Endometrial microvascular endothelial cells (primary cell): ENCODE measurements at regions not wholly inside any gene's neighbourhood (a gene's known extent, or its start where the extent isn't known, plus 50 kb on each side); places are given as distances from the start of the nearest gene placed in this dataset.

ENCODE experiments used
- in situ Hi-C: cut with HindIII; loops from 2 replicates; pipeline ENCODE4 v1.10.0; 2017; ENCODE audit warnings: low sequenced_read_pairs, low pct_unique_long_range_greater_than_20kb; ENCODE audit errors: inconsistent ontology term

- in situ Hi-C loops: no loop called here
These were observed 810.0 kb downstream of the TBC1D22A start for GRCh38 chr22:47572443-47572842.

GRCh38 chr22:47571616-47572015 lies 809.2 kb downstream of the TBC1D22A start:
- in situ Hi-C loops: no loop called here

GRCh38 chr22:47570851-47571250 lies 808.4 kb downstream of the TBC1D22A start:
- in situ Hi-C loops: no loop called here

GRCh38 chr22:47570300-47570685 lies 807.8 kb downstream of the TBC1D22A start:
- in situ Hi-C loops: no loop called here

- in situ Hi-C loops: no loop called here
These were observed 807.2 kb downstream of the TBC1D22A start for GRCh38 chr22:47569389-47570299.

- in situ Hi-C loops: no loop called here
These were observed 806.2 kb downstream of the TBC1D22A start for GRCh38 chr22:47568700-47569099.

GRCh38 chr22:47567126-47568090 lies 805.0 kb downstream of the TBC1D22A start:
- in situ Hi-C loops: no loop called here

- in situ Hi-C loops: no loop called here
These were observed 804.0 kb downstream of the TBC1D22A start for GRCh38 chr22:47566491-47566890.

GRCh38 chr22:47565607-47566006 lies 803.2 kb downstream of the TBC1D22A start:
- in situ Hi-C loops: no loop called here

GRCh38 chr22:47564651-47565434 lies 802.4 kb downstream of the TBC1D22A start:
- in situ Hi-C loops: no loop called here

- in situ Hi-C loops: no loop called here
These were observed 801.7 kb downstream of the TBC1D22A start for GRCh38 chr22:47564158-47564450.

- in situ Hi-C loops: no loop called here
These were observed 801.1 kb downstream of the TBC1D22A start for GRCh38 chr22:47563406-47564157.

GRCh38 chr22:47561766-47562165 lies 799.3 kb downstream of the TBC1D22A start:
- in situ Hi-C loops: no loop called here

- in situ Hi-C loops: no loop called here
These were observed 798.7 kb downstream of the TBC1D22A start for GRCh38 chr22:47561115-47561675.

GRCh38 chr22:47558828-47559700 lies 796.6 kb downstream of the TBC1D22A start:
- in situ Hi-C loops: no loop called here

GRCh38 chr22:47556473-47556872 lies 794.0 kb downstream of the TBC1D22A start:
- in situ Hi-C loops: no loop called here

GRCh38 chr22:47553436-47553835 lies 791.0 kb downstream of the TBC1D22A start:
- in situ Hi-C loops: no loop called here
